ENCODE measurements at regions not wholly inside any gene's neighbourhood (a gene's known extent, or its start where the extent isn't known, plus 50 kb on each side); places are given as distances from the start of the nearest gene placed in this dataset.
A peak's percentile ranks its signal among the peaks of the same experiment; 100 is the strongest.

- DNase-seq = no peak
These were observed 266.4 kb upstream of the KLF14 start for GRCh38 chr7:131000389-131000788.

- no peak for DNase-seq
These were observed 266.9 kb upstream of the KLF14 start for GRCh38 chr7:131000873-131001272.

GRCh38 chr7:131002600-131002999 lies 268.6 kb upstream of the KLF14 start:
- DNase-seq = no peak

- DNase-seq = no peak
These were observed 269.6 kb upstream of the KLF14 start for GRCh38 chr7:131003634-131004033.

GRCh38 chr7:131004371-131004770 lies 270.4 kb upstream of the KLF14 start:
- no peak for DNase-seq

- DNase-seq = no peak
These were observed 273.7 kb upstream of the KLF14 start for GRCh38 chr7:131007439-131008330.

GRCh38 chr7:131008840-131009711 lies 275.1 kb upstream of the KLF14 start:
- no peak for DNase-seq

- no peak for DNase-seq
These were observed 276.2 kb upstream of the KLF14 start for GRCh38 chr7:131010029-131010716.

GRCh38 chr7:131010717-131011431 lies 276.9 kb upstream of the KLF14 start:
- DNase-seq = peak; percentile 35

GRCh38 chr7:131011432-131011742 lies 277.4 kb upstream of the KLF14 start:
- no peak for DNase-seq

- no peak for DNase-seq
These were observed 278.0 kb upstream of the KLF14 start for GRCh38 chr7:131011976-131012375.

GRCh38 chr7:131012477-131013031 lies 278.5 kb upstream of the KLF14 start:
- no peak for DNase-seq

GRCh38 chr7:131013716-131014115 lies 279.7 kb upstream of the KLF14 start:
- no peak for DNase-seq

GRCh38 chr7:131014906-131015656 lies 281.1 kb upstream of the KLF14 start:
- no peak for DNase-seq

- no peak for DNase-seq
These were observed 281.6 kb upstream of the KLF14 start for GRCh38 chr7:131015657-131015958.

- DNase-seq = no peak
These were observed 282.2 kb upstream of the KLF14 start for GRCh38 chr7:131016230-131016629.

- DNase-seq = no peak
These were observed 285.3 kb upstream of the KLF14 start for GRCh38 chr7:131019351-131019750.

- DNase-seq = no peak
These were observed 286.8 kb upstream of the KLF14 start for GRCh38 chr7:131020759-131021261.

GRCh38 chr7:131021460-131021859 lies 287.5 kb upstream of the KLF14 start:
- DNase-seq = no peak

- DNase-seq = no peak
These were observed 287.9 kb upstream of the KLF14 start for GRCh38 chr7:131021902-131022301.

- no peak for DNase-seq
These were observed 292.4 kb upstream of the KLF14 start for GRCh38 chr7:131026297-131027000.

All from SIG-M5 (cell line).